ENCODE measurements at regions not wholly inside any gene's neighbourhood (a gene's known extent, or its start where the extent isn't known, plus 50 kb on each side); places are given as distances from the start of the nearest gene placed in this dataset.

GRCh38 chr15:60076582-60077276 lies 72.6 kb downstream of the FOXB1 start:
- TF ChIP-seq CTCF (IDR thresholded peaks at IDR 0.05) (no peak), POLR2AphosphoS5 (IDR thresholded peaks at IDR 0.05) (no peak), POLR2A (IDR thresholded peaks at IDR 0.05) (no peak)
- no peaks in the 10 kb centered on the region for H3K27me3 ChIP-seq
- H3K36me3 ChIP-seq = no peaks in the 10 kb centered on the region
- H3K4me3 ChIP-seq = no peak overlapping the region
- DNase-seq (ENCODE audit: low spot score in 2 of 2) = no peak
- no peak overlapping the region for H3K27ac ChIP-seq
- no peaks in the 10 kb centered on the region for H3K4me1 ChIP-seq
- peaks cover 5 to 7% of the 10 kb centered on the region in 2 donors for H3K9me3 ChIP-seq
- intact Hi-C loops (cut with DNase I; ENCODE audit: low total_unique reads) = no loop called here

GRCh38 chr15:60077581-60078359 lies 73.7 kb downstream of the FOXB1 start:
- TF ChIP-seq CTCF (IDR thresholded peaks at IDR 0.05) = no peak
- no peak for TF ChIP-seq POLR2A (IDR thresholded peaks at IDR 0.05)
- TF ChIP-seq POLR2AphosphoS5 (IDR thresholded peaks at IDR 0.05) = no peak
- Histone ChIP-seq H3K4me3 (no peak overlapping the region), H3K9me3 (peaks cover 5 to 7% of the 10 kb centered on the region in 2 donors), H3K36me3 (no peaks in the 10 kb centered on the region), H3K4me1 (no peaks in the 10 kb centered on the region), H3K27ac (no peak overlapping the region), H3K27me3 (no peaks in the 10 kb centered on the region)
- intact Hi-C loops (cut with DNase I; ENCODE audit: low total_unique reads) = no loop called here
- no peak for DNase-seq (ENCODE audit: low spot score in 2 of 2)

GRCh38 chr15:60079210-60079609 lies 75.1 kb downstream of the FOXB1 start:
- Histone ChIP-seq H3K9me3 (no peaks in the 10 kb centered on the region), H3K4me3 (no peak overlapping the region), H3K27me3 (no peaks in the 10 kb centered on the region), H3K4me1 (no peaks in the 10 kb centered on the region), H3K27ac (no peak overlapping the region), H3K36me3 (no peaks in the 10 kb centered on the region)
- intact Hi-C loops (cut with DNase I; ENCODE audit: low total_unique reads) = no loop called here
- TF ChIP-seq POLR2A (IDR thresholded peaks at IDR 0.05) (no peak), CTCF (IDR thresholded peaks at IDR 0.05) (peak in 1 of 3 donors; percentile 11), POLR2AphosphoS5 (IDR thresholded peaks at IDR 0.05) (no peak)
- no peak for DNase-seq (ENCODE audit: low spot score in 2 of 2)

- TF ChIP-seq CTCF (IDR thresholded peaks at IDR 0.05) (no peak), POLR2A (IDR thresholded peaks at IDR 0.05) (no peak), POLR2AphosphoS5 (IDR thresholded peaks at IDR 0.05) (no peak)
- H3K36me3 ChIP-seq = no peaks in the 10 kb centered on the region
- H3K27ac ChIP-seq = no peak overlapping the region
- no peaks in the 10 kb centered on the region for H3K9me3 ChIP-seq
- no peak for DNase-seq (ENCODE audit: low spot score in 2 of 2)
- H3K4me1 ChIP-seq = no peaks in the 10 kb centered on the region
- H3K27me3 ChIP-seq = peaks cover 0 to 5% of the 10 kb centered on the region in 2 donors
- no peak overlapping the region for H3K4me3 ChIP-seq
- intact Hi-C loops (cut with DNase I; ENCODE audit: low total_unique reads) = no loop called here
Observed at GRCh38 chr15:60081976-60082375, 77.9 kb downstream of the FOXB1 start.

- H3K9me3 ChIP-seq = no peaks in the 10 kb centered on the region
- intact Hi-C loops (cut with DNase I; ENCODE audit: low total_unique reads) = no loop called here
- no peaks in the 10 kb centered on the region for H3K36me3 ChIP-seq
- H3K4me1 ChIP-seq = no peaks in the 10 kb centered on the region
- peaks cover 0 to 6% of the 10 kb centered on the region in 2 donors for H3K27me3 ChIP-seq
- H3K27ac ChIP-seq = no peak overlapping the region
- no peak overlapping the region for H3K4me3 ChIP-seq
- TF ChIP-seq CTCF (IDR thresholded peaks at IDR 0.05) = no peak
- no peak for TF ChIP-seq POLR2A (IDR thresholded peaks at IDR 0.05)
- TF ChIP-seq POLR2AphosphoS5 (IDR thresholded peaks at IDR 0.05) = no peak
- DNase-seq (ENCODE audit: low spot score in 2 of 2) = no peak
Observed at GRCh38 chr15:60083318-60083717, 79.2 kb downstream of the FOXB1 start.

All from breast epithelium (tissue), 4 donors.